ENCODE measurements at regions not wholly inside any gene's neighbourhood (a gene's known extent, or its start where the extent isn't known, plus 50 kb on each side); places are given as distances from the start of the nearest gene placed in this dataset.
"Not testable (repeated sequence)": the region's sequence is repeated elsewhere in the genome, so short reads cannot be mapped to it uniquely, and the experiment has no call there.

DNA sequence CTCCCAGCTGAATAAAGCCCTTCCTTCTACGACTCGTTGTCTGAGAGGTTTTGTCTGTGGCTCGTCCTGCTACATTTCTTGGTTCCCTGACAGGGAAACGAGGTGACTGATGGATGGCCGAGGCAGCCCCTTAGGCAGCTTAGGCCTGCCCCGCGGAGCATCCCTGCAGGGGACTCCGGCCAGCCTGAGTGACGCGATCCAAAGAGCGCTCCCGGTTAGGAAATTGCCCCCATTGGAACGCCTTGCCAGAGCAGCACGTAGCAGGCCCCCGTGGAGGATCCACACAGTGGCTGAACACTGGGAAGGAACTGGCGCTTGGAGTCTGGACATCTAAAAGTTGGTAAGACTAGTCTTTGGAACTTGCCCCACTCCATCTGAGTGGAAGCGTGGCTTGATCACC is 296.8 kb upstream of the SGCG start:
- dilution Hi-C loops (cut with MboI; ENCODE audit: extremely low pct_ligation_motif_present, low sequenced_read_pairs) = no loop called here
- Histone ChIP-seq H2AFZ (ENCODE audit: low read depth, low read length) (no peak overlapping the region), H3K9me3 (replicated peaks; ENCODE audit: control insufficient read depth, insufficient read depth, low read length) (no peaks in the 10 kb centered on the region), H3K36me3 (ENCODE audit: control insufficient read depth in 2 of 2, extremely low read depth in 1 of 2, insufficient read depth in 2 of 2, low read length in 2 of 2) (no peaks in the 10 kb centered on the region), H3K9ac (replicated peaks; ENCODE audit: extremely low read depth, insufficient read depth, low read length) (no peak overlapping the region), H3K4me3 (replicated peaks in 1 of 3; ENCODE audit: insufficient read depth in 1 of 3, low read depth in 1 of 3, low read length in 3 of 3) (no peak overlapping the region), H3K27ac (ENCODE audit: insufficient read depth, low read depth, low read length) (no peak overlapping the region), H3K79me2 (ENCODE audit: control insufficient read depth, insufficient read depth, low read length) (no peaks in the 10 kb centered on the region), H3K27me3 (ENCODE audit: control insufficient read depth in 2 of 2, insufficient read depth in 2 of 2, low read length in 2 of 2) (no peaks in the 10 kb centered on the region), H3K9me1 (replicated peaks; ENCODE audit: control insufficient read depth, extremely low read depth, insufficient read depth, low read length) (no peaks in the 10 kb centered on the region), H3K4me1 (ENCODE audit: control insufficient read depth, extremely low read depth, insufficient read depth, low read length) (no peaks in the 10 kb centered on the region), H4K20me1 (replicated peaks; ENCODE audit: control insufficient read depth, extremely low read depth, insufficient read depth, low read length) (no peaks in the 10 kb centered on the region), H3K4me2 (ENCODE audit: insufficient read depth, low read length) (no peak overlapping the region)
- ChIA-PET POLR2A (no interaction called here), CTCF (no interaction called here)
- intact Hi-C loops (cut with micrococcal nuclease) = no loop called here
- DNase-seq (ENCODE audit: low read depth, low spot score) = no peak
- no peak for FAIRE-seq
- no TSS peak for BruUV-seq (replicated peaks)
- no peak for TF ChIP-seq POLR2AphosphoS5 (IDR thresholded peaks at IDR 0.05; ENCODE audit: insufficient read depth, low read depth, low read length)
- no peak for TF ChIP-seq GATA2 (IDR thresholded peaks at IDR 0.05; ENCODE audit: insufficient read depth, insufficient read length, low read depth, low read length)
- TF ChIP-seq, protein P1, sequence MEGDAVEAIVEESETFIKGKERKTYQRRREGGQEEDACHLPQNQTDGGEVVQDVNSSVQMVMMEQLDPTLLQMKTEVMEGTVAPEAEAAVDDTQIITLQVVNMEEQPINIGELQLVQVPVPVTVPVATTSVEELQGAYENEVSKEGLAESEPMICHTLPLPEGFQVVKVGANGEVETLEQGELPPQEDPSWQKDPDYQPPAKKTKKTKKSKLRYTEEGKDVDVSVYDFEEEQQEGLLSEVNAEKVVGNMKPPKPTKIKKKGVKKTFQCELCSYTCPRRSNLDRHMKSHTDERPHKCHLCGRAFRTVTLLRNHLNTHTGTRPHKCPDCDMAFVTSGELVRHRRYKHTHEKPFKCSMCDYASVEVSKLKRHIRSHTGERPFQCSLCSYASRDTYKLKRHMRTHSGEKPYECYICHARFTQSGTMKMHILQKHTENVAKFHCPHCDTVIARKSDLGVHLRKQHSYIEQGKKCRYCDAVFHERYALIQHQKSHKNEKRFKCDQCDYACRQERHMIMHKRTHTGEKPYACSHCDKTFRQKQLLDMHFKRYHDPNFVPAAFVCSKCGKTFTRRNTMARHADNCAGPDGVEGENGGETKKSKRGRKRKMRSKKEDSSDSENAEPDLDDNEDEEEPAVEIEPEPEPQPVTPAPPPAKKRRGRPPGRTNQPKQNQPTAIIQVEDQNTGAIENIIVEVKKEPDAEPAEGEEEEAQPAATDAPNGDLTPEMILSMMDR (IDR thresholded peaks at IDR 0.05; ENCODE audit: extremely low read depth in 1 of 2, insufficient read depth in 1 of 2, low read depth in 1 of 2, low read length in 2 of 2) = no peak

DNA sequence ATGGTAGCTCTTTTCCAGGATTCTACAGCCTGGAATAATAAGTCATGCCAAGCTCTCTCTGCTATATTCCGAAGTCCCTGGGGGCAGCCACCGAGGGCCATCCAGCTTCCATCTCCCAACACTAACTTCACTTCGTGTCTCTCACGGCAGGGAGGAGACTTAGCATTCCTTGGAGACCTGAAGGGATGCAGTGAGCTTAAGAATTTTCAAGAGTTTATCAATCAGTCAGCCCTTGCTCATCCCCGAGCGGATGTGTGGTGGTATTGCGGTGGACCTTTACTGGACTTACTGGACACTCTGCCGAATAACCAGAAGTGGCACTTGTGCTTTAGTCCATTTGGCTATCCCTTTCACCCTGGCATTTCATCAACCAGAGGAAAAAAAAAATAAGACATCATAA is 294.7 kb upstream of the SGCG start:
- H3K36me3 ChIP-seq (ENCODE audit: control insufficient read depth in 2 of 2, extremely low read depth in 1 of 2, insufficient read depth in 2 of 2, low read length in 2 of 2); H2AFZ ChIP-seq (ENCODE audit: low read depth, low read length); H3K9me3 ChIP-seq (replicated peaks; ENCODE audit: control insufficient read depth, insufficient read depth, low read length); BruUV-seq (replicated peaks); H3K4me2 ChIP-seq (ENCODE audit: insufficient read depth, low read length); dilution Hi-C loops (cut with MboI; ENCODE audit: extremely low pct_ligation_motif_present, low sequenced_read_pairs); POLR2A ChIA-PET; H3K27me3 ChIP-seq (ENCODE audit: control insufficient read depth in 2 of 2, insufficient read depth in 2 of 2, low read length in 2 of 2); DNase-seq (ENCODE audit: low read depth, low spot score); H3K4me1 ChIP-seq (ENCODE audit: control insufficient read depth, extremely low read depth, insufficient read depth, low read length); H3K27ac ChIP-seq (ENCODE audit: insufficient read depth, low read depth, low read length); intact Hi-C loops (cut with micrococcal nuclease); H3K9me1 ChIP-seq (replicated peaks; ENCODE audit: control insufficient read depth, extremely low read depth, insufficient read depth, low read length); CTCF ChIA-PET; H4K20me1 ChIP-seq (replicated peaks; ENCODE audit: control insufficient read depth, extremely low read depth, insufficient read depth, low read length); H3K79me2 ChIP-seq (ENCODE audit: control insufficient read depth, insufficient read depth, low read length); FAIRE-seq; H3K9ac ChIP-seq (replicated peaks; ENCODE audit: extremely low read depth, insufficient read depth, low read length); H3K4me3 ChIP-seq (replicated peaks in 1 of 3; ENCODE audit: insufficient read depth in 1 of 3, low read depth in 1 of 3, low read length in 3 of 3): not testable (repeated sequence)

GRCh38 chr13:22889376-22889775 is 291.4 kb upstream of the SGCG start:
- H3K27me3 ChIP-seq (ENCODE audit: control insufficient read depth in 2 of 2, insufficient read depth in 2 of 2, low read length in 2 of 2); H3K9me1 ChIP-seq (replicated peaks; ENCODE audit: control insufficient read depth, extremely low read depth, insufficient read depth, low read length); H2AFZ ChIP-seq (ENCODE audit: low read depth, low read length); H3K36me3 ChIP-seq (ENCODE audit: control insufficient read depth in 2 of 2, extremely low read depth in 1 of 2, insufficient read depth in 2 of 2, low read length in 2 of 2); H4K20me1 ChIP-seq (replicated peaks; ENCODE audit: control insufficient read depth, extremely low read depth, insufficient read depth, low read length); dilution Hi-C loops (cut with MboI; ENCODE audit: extremely low pct_ligation_motif_present, low sequenced_read_pairs); POLR2A ChIA-PET; CTCF ChIA-PET; H3K27ac ChIP-seq (ENCODE audit: insufficient read depth, low read depth, low read length); H3K79me2 ChIP-seq (ENCODE audit: control insufficient read depth, insufficient read depth, low read length); H3K4me3 ChIP-seq (replicated peaks in 1 of 3; ENCODE audit: insufficient read depth in 1 of 3, low read depth in 1 of 3, low read length in 3 of 3); H3K9ac ChIP-seq (replicated peaks; ENCODE audit: extremely low read depth, insufficient read depth, low read length); BruUV-seq (replicated peaks); FAIRE-seq; H3K4me2 ChIP-seq (ENCODE audit: insufficient read depth, low read length); intact Hi-C loops (cut with micrococcal nuclease); H3K9me3 ChIP-seq (replicated peaks; ENCODE audit: control insufficient read depth, insufficient read depth, low read length); H3K4me1 ChIP-seq (ENCODE audit: control insufficient read depth, extremely low read depth, insufficient read depth, low read length); DNase-seq (ENCODE audit: low read depth, low spot score): not testable (repeated sequence)

Data from endothelial cell of umbilical vein (primary cell).